Caki2 (cell line): ENCODE measurements at regions not wholly inside any gene's neighbourhood (a gene's known extent, or its start where the extent isn't known, plus 50 kb on each side); places are given as distances from the start of the nearest gene placed in this dataset.
A peak's percentile ranks its signal among the peaks of the same experiment; 100 is the strongest.
"Not testable (repeated sequence)": the region's sequence is repeated elsewhere in the genome, so short reads cannot be mapped to it uniquely, and the experiment has no call there.

ENCODE experiments used
- DNase-seq: peaks from one replicate; pipeline ENCODE4 v3.0.0-alpha.2; 2015; ENCODE audit warnings: low read depth
- in situ Hi-C: cut with HindIII; loops from 2 replicates; pipeline ENCODE4 v1.10.0; 2016; ENCODE audit warnings: low sequenced_read_pairs, low pct_unique_long_range_greater_than_20kb, mixed read lengths

GRCh38 chr3:64443546-64444381 lies 218.5 kb upstream of the PRICKLE2 start:
- in situ Hi-C loops: no loop called here
- DNase-seq: no peak

GRCh38 chr3:64441861-64442260 lies 216.6 kb upstream of the PRICKLE2 start:
- in situ Hi-C loops: no loop called here
- DNase-seq: no peak

- in situ Hi-C loops: no loop called here
- peak; percentile 68 for DNase-seq
Observed at GRCh38 chr3:64440498-64440897, 215.2 kb upstream of the PRICKLE2 start.

GRCh38 chr3:64438812-64439211 lies 213.5 kb upstream of the PRICKLE2 start:
- no peak for DNase-seq
- in situ Hi-C loops: no loop called here

- DNase-seq: no peak
- in situ Hi-C loops: no loop called here
Observed at GRCh38 chr3:64438066-64438465, 212.8 kb upstream of the PRICKLE2 start.

GRCh38 chr3:64437131-64437530 lies 211.9 kb upstream of the PRICKLE2 start:
- peak; percentile 69 for DNase-seq
- in situ Hi-C loops: no loop called here

GRCh38 chr3:64435023-64435422 lies 209.8 kb upstream of the PRICKLE2 start:
- DNase-seq, in situ Hi-C loops: not testable (repeated sequence)

GRCh38 chr3:64432870-64433269 lies 207.6 kb upstream of the PRICKLE2 start:
- in situ Hi-C loops: no loop called here
- DNase-seq: no peak

- DNase-seq: no peak
- in situ Hi-C loops: no loop called here
Observed at GRCh38 chr3:64431526-64432091, 206.3 kb upstream of the PRICKLE2 start.

- in situ Hi-C loops: no loop called here
- DNase-seq: no peak
Observed at GRCh38 chr3:64427671-64428070, 202.4 kb upstream of the PRICKLE2 start.

GRCh38 chr3:64426551-64426950 lies 201.3 kb upstream of the PRICKLE2 start:
- DNase-seq: no peak
- in situ Hi-C loops: no loop called here

GRCh38 chr3:64422932-64423331 lies 197.7 kb upstream of the PRICKLE2 start:
- DNase-seq: no peak
- in situ Hi-C loops: no loop called here

- no peak for DNase-seq
- in situ Hi-C loops: no loop called here
Observed at GRCh38 chr3:64422192-64422591, 196.9 kb upstream of the PRICKLE2 start.

- peak; percentile 62 for DNase-seq
- in situ Hi-C loops: no loop called here
Observed at GRCh38 chr3:64417816-64418215, 192.6 kb upstream of the PRICKLE2 start.

GRCh38 chr3:64414043-64414442 lies 188.8 kb upstream of the PRICKLE2 start:
- in situ Hi-C loops: no loop called here
- DNase-seq: no peak

- DNase-seq: no peak
- in situ Hi-C loops: no loop called here
Observed at GRCh38 chr3:64411101-64411500, 185.8 kb upstream of the PRICKLE2 start.

- DNase-seq: no peak
- in situ Hi-C loops: no loop called here
Observed at GRCh38 chr3:64410226-64410625, 185.0 kb upstream of the PRICKLE2 start.

GRCh38 chr3:64408770-64409169 lies 183.5 kb upstream of the PRICKLE2 start:
- in situ Hi-C loops: no loop called here
- DNase-seq: no peak

GRCh38 chr3:64406271-64406670 lies 181.0 kb upstream of the PRICKLE2 start:
- DNase-seq: no peak
- in situ Hi-C loops: no loop called here
